ENCODE measurements at regions not wholly inside any gene's neighbourhood (a gene's known extent, or its start where the extent isn't known, plus 50 kb on each side); places are given as distances from the start of the nearest gene placed in this dataset.

DNA sequence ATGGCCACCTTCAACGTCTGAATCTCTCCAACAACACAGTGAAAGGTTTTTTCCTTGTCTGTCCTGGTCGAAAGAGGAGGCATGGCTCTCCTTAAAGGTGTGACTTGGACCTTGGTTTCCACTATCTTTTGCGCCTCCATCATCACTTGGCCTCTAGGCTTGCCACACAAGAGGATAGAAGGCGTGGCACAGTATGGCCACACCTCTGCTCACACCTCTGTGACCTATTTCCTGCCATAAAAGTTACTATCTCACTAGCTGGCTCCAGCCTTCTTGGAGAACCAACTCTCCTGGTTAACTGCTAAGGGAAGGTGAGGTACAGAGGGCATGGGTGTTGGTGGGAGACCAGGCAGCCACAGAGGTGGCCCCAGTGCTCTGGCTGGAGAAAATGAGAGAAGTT, 165.9 kb downstream of the UXS1 start (continued):
- TF ChIP-seq, protein P1, sequence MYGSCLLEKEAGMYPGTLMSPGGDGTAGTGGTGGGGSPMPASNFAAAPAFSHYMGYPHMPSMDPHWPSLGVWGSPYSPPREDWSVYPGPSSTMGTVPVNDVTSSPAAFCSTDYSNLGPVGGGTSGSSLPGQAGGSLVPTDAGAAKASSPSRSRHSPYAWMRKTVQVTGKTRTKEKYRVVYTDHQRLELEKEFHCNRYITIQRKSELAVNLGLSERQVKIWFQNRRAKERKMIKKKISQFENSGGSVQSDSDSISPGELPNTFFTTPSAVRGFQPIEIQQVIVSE (CRISPR knock-in tag; IDR thresholded peaks at IDR 0.05; ENCODE audit: borderline replicate concordance), result no peak

DNA sequence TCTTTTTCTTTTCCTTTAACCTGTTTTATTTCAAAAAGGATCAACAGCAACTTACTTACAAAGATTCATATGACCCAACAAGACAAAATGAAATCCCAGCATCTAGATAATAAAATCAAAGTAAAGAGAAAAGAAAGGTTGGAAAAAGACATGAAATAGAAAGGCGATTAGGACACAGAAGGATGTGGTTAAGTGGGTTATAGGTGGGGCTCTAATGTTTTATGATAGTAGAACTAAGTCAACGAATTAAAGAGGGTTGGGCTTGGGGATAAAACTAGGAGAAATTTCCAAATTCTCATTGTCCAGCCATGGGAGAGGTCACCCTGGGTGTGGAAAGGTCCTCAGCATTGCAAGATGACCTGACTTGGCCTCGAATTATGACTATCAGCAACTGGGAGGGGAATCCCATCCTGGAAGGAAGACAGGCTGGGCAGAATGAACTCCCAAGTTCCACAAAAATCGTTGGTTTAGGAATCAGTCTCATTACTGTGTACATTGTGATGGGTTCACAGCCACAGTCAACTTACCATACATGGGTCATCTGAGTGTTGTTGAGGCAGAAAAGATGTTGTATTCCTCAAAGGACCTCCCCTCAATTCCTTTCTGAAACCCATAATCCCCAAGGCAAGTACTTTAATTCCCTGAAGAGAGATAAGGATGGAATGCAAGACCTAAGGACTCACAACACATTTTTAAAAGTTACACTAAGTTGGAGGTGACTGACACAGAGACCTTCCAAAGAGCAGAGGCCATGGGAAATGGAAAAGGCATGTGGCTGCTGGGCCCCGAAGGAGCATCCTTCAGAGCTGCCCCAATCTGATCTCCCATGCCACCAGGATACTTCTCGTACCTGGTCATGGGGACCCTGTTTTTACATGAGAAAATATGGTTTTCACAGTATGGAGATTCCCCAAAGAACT, 167.6 kb downstream of the UXS1 start:
- H3K27me3 Mint-ChIP-seq (ENCODE audit: low read depth), result no peaks in the 10 kb centered on the region
- TF ChIP-seq TEAD4 (CRISPR knock-in tag; IDR thresholded peaks at IDR 0.05) (no peak), TCF7 (CRISPR knock-in tag; IDR thresholded peaks at IDR 0.05; ENCODE audit: low read depth) (no peak), ELF4 (CRISPR knock-in tag; IDR thresholded peaks at IDR 0.05; ENCODE audit: low read depth) (no peak), GRHL2 (CRISPR knock-in tag; IDR thresholded peaks at IDR 0.05; ENCODE audit: insufficient replicate concordance, severe bottlenecking) (no peak), SMAD3 (CRISPR knock-in tag; IDR thresholded peaks at IDR 0.05; ENCODE audit: borderline replicate concordance) (no peak), RORB (CRISPR knock-in tag; IDR thresholded peaks at IDR 0.05) (no peak), JUN (CRISPR knock-in tag; IDR thresholded peaks at IDR 0.05) (no peak), ZNF396 (CRISPR knock-in tag; IDR thresholded peaks at IDR 0.05; ENCODE audit: borderline replicate concordance) (no peak), SOX15 (CRISPR knock-in tag; IDR thresholded peaks at IDR 0.05) (no peak), FOXP1 (CRISPR knock-in tag; IDR thresholded peaks at IDR 0.05; ENCODE audit: borderline replicate concordance) (no peak), SMAD4 (CRISPR knock-in tag; IDR thresholded peaks at IDR 0.05) (no peak), ZNF263 (CRISPR knock-in tag; IDR thresholded peaks at IDR 0.05; ENCODE audit: low read depth) (no peak), ZNF671 (CRISPR knock-in tag; IDR thresholded peaks at IDR 0.05) (no peak), ESRRA (CRISPR knock-in tag; IDR thresholded peaks at IDR 0.05; ENCODE audit: borderline replicate concordance) (no peak)
- TF ChIP-seq, protein P2, sequence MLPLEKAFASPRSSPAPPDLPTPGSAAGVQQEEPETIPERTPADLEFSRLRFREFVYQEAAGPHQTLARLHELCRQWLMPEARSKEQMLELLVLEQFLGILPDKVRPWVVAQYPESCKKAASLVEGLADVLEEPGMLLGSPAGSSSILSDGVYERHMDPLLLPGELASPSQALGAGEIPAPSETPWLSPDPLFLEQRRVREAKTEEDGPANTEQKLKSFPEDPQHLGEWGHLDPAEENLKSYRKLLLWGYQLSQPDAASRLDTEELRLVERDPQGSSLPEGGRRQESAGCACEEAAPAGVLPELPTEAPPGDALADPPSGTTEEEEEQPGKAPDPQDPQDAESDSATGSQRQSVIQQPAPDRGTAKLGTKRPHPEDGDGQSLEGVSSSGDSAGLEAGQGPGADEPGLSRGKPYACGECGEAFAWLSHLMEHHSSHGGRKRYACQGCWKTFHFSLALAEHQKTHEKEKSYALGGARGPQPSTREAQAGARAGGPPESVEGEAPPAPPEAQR (CRISPR knock-in tag; IDR thresholded peaks at IDR 0.05), result no peak
- TF ChIP-seq, protein P3, sequence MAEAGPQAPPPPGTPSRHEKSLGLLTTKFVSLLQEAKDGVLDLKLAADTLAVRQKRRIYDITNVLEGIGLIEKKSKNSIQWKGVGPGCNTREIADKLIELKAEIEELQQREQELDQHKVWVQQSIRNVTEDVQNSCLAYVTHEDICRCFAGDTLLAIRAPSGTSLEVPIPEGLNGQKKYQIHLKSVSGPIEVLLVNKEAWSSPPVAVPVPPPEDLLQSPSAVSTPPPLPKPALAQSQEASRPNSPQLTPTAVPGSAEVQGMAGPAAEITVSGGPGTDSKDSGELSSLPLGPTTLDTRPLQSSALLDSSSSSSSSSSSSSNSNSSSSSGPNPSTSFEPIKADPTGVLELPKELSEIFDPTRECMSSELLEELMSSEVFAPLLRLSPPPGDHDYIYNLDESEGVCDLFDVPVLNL (CRISPR knock-in tag; IDR thresholded peaks at IDR 0.05; ENCODE audit: borderline replicate concordance, low read depth), result no peak
- TF ChIP-seq, protein P4, sequence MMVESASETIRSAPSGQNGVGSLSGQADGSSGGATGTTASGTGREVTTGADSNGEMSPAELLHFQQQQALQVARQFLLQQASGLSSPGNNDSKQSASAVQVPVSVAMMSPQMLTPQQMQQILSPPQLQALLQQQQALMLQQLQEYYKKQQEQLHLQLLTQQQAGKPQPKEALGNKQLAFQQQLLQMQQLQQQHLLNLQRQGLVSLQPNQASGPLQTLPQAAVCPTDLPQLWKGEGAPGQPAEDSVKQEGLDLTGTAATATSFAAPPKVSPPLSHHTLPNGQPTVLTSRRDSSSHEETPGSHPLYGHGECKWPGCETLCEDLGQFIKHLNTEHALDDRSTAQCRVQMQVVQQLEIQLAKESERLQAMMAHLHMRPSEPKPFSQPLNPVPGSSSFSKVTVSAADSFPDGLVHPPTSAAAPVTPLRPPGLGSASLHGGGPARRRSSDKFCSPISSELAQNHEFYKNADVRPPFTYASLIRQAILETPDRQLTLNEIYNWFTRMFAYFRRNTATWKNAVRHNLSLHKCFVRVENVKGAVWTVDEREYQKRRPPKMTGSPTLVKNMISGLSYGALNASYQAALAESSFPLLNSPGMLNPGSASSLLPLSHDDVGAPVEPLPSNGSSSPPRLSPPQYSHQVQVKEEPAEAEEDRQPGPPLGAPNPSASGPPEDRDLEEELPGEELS (CRISPR knock-in tag; IDR thresholded peaks at IDR 0.05), result no peak
- peaks cover 12% of the 10 kb centered on the region for H3K4me1 Mint-ChIP-seq
- CTCF ChIA-PET, result no interaction called here
- no peaks in the 10 kb centered on the region for H3K36me3 Mint-ChIP-seq
- no peak overlapping the region for H3K27ac Mint-ChIP-seq
- no peak for ATAC-seq
- peaks cover 5% of the 10 kb centered on the region; the same call in 1 of the 2 replicates for H3K9me3 Mint-ChIP-seq
- H3K4me3 Mint-ChIP-seq, result no peak overlapping the region
- POLR2A ChIA-PET, result no interaction called here
- no peak for DNase-seq (ENCODE audit: low spot score)

DNA sequence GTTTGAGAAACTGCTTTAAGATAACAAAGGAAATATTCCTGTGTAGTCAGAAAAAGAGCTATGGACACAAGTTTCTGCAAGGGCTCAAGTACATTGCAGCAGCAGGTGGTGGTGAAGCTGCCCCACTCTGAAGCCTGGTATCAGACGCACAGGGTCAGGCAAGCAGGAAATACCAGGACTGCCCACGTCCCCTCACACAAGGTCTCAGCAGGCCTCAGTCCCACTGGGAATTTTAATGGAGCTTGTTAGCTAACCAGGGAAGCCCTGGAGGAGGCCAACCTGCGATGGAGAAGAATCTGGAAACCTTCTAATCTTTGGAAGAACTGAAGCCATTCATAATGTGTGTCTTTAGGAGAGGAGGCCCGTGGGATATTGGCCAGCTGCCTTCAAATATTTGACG, 168.3 kb downstream of the UXS1 start:
- ChIA-PET POLR2A (no interaction called here), CTCF (no interaction called here)
- ATAC-seq (no peak), DNase-seq (ENCODE audit: low spot score) (no peak)
- Mint-ChIP-seq H3K36me3 (no peaks in the 10 kb centered on the region), H3K4me3 (no peak overlapping the region), H3K27me3 (ENCODE audit: low read depth) (peaks cover 2% of the 10 kb centered on the region; the same call in 1 of the 2 replicates), H3K4me1 (peaks cover 20% of the 10 kb centered on the region), H3K9me3 (peaks cover 5% of the 10 kb centered on the region; the same call in 1 of the 2 replicates), H3K27ac (no peak overlapping the region)
- TF ChIP-seq, protein P4 (CRISPR knock-in tag; IDR thresholded peaks at IDR 0.05), result no peak
- TF ChIP-seq KAT7 (CRISPR knock-in tag; IDR thresholded peaks at IDR 0.05; ENCODE audit: borderline replicate concordance) (no peak), ZNF423 (CRISPR knock-in tag; IDR thresholded peaks at IDR 0.05) (no peak), FOXP1 (CRISPR knock-in tag; IDR thresholded peaks at IDR 0.05; ENCODE audit: borderline replicate concordance) (no peak), NFYB (CRISPR knock-in tag; conservative IDR thresholded peaks at IDR 0.05; ENCODE audit: low read depth) (no peak), TEAD4 (CRISPR knock-in tag; IDR thresholded peaks at IDR 0.05) (no peak)
- TF ChIP-seq, protein P5, sequence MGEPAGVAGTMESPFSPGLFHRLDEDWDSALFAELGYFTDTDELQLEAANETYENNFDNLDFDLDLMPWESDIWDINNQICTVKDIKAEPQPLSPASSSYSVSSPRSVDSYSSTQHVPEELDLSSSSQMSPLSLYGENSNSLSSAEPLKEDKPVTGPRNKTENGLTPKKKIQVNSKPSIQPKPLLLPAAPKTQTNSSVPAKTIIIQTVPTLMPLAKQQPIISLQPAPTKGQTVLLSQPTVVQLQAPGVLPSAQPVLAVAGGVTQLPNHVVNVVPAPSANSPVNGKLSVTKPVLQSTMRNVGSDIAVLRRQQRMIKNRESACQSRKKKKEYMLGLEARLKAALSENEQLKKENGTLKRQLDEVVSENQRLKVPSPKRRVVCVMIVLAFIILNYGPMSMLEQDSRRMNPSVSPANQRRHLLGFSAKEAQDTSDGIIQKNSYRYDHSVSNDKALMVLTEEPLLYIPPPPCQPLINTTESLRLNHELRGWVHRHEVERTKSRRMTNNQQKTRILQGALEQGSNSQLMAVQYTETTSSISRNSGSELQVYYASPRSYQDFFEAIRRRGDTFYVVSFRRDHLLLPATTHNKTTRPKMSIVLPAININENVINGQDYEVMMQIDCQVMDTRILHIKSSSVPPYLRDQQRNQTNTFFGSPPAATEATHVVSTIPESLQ (CRISPR knock-in tag; IDR thresholded peaks at IDR 0.05), result no peak
